Stimulated activated CD8-positive, alpha-beta memory T cell treated with anti-CD3 and anti-CD28 coated beads, Interleukin-4, amount 100 ng/mL, for 48 hours (primary cell): ENCODE measurements at regions not wholly inside any gene's neighbourhood (a gene's known extent, or its start where the extent isn't known, plus 50 kb on each side); places are given as distances from the start of the nearest gene placed in this dataset.
"Not testable (repeated sequence)": the region's sequence is repeated elsewhere in the genome, so short reads cannot be mapped to it uniquely, and the experiment has no call there.

Source experiments
- DNase-seq: peaks from one replicate; pipeline ENCODE4 v3.0.0-alpha.2; 2020

DNA sequence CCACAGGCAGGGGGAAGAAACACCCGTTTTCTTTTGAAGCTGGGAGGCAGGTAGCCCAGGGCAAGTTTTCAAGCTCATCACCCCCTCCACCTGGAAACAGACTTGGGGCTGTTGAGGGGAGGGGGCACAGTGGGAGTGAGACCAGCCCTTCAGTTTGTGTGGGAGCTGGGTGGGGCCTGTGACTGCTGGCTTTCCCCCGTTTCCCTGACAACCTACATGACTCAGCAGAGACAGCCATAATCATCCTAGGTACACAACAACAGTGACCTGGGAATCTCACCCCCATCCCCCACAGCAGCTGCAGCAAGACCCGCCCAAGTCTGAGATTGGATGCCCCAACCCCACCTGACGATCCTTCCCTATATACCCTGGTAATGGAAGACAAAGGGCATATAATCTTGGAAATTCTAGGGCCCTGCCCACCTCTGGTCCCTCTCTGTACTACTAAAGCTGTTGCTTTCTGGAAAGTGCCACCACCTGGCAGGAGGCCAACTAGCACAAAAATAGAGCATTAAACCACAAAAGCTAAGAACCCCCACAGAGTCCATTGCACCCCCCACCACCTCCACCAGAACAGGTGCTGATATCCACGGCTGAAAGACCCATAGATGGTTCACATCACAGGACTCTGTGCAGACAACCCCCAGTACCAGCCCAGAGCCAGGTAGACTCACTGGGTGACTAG is 422.2 kb upstream of the SGO1 start:
- no peak for DNase-seq

DNA sequence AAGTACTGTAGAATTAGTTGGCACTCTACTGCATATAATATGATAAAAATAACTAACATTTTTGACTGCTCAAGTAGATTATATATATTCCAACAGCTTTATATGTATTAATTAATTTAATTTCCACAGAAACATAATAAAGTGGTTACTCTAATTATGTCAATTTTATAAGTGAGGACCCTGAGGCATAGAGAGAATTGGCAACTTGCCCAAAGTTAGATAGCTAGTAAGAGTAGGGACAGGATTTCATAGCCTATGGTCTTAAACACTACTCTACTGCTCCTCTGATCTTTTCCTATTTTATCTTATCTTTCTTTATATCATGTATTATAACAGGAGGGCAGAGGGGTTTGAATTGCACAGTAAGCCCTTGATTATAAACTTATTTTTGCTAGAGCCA is 418.7 kb upstream of the SGO1 start:
- no peak for DNase-seq

DNA sequence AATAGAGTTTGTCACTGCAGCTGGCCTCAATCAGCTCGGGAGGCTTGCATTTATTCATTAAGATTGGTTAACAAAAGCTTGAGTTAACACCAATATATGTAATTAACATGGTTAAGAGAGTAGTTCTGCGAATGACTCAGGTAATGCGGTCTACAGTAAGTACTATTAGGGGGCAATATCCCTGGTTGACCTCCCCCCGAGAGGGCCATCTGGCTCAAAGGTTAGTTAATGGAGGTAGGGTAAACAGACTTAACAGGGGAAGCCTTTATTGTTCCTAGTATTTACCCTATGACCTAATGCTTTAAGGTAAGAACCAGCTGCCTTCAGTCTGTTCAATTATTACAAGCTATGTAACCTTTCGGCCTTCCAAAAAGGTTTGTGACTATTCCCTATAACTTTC is 403.3 kb upstream of the SGO1 start:
- DNase-seq, result no peak

DNA sequence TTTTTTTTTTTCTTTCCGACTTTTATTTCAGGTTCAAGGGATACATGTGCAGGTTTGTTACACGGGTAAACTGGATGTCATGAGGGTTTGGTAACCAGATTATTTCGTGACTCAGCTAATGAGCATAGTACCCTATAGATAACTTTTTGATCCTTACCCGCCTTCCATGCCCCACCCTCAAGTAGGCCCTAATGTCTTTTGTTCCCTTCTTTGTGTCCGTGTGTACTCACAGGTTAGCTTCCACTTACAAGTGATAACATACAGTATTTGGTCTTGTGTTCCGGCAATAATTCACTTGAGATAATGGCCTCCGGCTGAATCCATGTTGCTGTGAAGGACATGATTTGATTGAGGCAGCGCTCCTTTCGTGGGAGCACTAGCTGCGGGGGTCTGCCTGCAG is 402.8 kb upstream of the SGO1 start:
- DNase-seq, result no peak

DNA sequence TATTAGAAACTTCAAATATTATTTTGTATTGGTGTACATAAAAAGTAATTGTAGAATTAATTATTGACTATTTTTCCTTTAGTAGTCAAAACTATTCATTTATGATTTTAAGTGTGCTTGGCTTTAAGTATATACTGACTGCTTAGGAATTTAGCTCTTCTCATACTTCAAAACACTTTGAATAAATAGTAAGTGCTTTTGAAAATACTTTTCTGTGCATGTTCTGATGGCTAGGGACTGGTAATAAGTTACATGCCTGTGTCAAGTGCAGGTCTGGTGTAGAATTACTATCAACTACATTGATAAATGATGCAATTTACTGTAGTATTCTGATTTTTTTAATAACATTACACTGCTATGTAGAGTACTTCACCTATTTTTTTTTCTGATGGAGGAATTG is 397.6 kb upstream of the SGO1 start:
- DNase-seq, result no peak

DNA sequence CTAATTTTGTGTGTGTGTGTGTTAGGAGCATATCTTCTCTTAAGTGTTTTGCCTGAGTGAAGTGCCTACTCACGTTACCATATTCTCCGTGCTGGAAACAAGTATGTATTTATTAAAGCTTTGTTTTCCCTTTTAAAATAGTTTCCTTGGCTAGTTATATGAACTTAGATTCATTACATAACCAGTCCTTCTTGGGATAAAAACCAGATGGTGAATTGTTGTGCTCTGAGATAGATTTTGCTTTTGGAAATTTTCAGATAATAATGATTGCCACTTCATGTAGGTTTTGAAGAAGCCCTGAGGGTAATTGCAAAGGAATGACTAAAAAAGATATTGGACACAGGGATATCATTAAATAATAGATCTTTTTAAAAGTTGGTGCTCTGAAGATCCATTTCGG is 390.2 kb upstream of the SGO1 start:
- no peak for DNase-seq

DNA sequence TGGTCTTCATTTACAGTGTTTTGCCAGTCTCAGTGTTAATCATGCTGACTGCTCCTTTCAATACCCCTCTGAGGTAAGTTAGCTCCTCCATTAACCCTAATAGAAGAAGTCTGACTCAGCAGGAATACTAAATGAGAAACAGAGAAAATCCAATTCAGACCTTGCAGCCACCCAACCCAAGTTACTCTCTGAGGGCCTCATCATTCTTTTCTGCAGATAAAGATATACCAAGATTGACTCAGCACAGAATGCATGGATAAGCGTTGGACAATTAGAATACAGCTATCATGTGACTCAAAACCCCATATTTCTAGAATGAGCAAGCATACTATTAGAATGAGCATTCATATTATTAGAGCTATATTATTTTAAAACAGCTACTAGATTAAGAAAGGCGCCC is 389.1 kb upstream of the SGO1 start:
- no peak for DNase-seq

DNA sequence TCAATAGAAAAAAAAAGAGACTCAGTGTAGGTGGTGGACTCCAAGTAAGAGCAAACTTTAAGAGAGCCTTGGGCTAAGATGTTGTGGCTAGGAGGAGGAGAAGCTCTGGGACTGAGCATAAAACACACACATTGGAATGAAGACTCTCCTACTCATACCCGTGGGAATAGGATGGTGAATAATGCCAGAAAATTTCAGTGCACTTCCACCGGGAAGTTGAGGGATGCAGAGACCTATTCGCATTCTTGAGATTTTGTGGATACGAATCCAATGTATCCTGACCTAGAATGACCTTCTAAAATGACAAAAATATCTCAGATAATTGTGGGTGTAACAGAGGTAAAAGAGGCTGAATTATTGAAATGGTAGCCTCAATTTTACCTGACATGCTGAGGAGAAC is 388.7 kb upstream of the SGO1 start:
- no peak for DNase-seq

DNA sequence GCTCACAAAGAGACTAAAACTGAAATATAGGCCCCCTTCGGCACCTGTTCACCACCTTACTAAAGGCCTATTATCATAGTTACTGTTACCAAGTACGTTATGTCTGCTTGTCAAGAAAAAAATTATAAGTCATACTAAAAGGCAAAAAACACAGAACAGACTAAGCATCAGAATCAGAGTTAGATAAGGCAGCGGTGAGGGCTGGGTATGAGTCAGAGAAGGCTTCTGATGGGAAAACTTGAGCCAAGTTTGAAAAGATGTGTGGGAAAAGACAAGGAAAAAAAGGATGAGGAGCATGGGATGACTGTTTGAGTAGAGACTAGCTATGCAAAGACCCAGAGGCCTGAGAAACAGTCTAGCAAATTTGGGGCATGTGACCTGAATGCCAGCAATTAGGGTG is 387.2 kb upstream of the SGO1 start:
- DNase-seq, result no peak

DNA sequence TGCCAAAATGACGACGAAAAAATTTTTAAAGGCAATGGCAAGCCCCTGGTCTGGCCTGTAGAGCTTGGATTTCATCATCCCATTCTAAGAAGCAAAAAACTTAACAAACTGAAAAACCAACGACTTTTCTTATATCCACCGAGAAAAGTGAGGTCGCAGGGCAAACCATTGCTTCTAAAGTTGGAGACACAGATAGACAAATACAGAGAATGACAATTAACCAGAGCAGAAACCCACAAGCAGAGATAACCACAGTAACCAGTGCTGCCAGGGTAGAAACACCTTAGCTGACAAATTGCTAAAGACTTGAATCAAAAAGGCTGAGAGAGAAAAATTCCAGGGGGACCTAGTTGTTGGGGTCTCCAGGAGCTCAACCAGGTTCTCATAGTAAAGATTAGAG is 386.5 kb upstream of the SGO1 start:
- no peak for DNase-seq

DNA sequence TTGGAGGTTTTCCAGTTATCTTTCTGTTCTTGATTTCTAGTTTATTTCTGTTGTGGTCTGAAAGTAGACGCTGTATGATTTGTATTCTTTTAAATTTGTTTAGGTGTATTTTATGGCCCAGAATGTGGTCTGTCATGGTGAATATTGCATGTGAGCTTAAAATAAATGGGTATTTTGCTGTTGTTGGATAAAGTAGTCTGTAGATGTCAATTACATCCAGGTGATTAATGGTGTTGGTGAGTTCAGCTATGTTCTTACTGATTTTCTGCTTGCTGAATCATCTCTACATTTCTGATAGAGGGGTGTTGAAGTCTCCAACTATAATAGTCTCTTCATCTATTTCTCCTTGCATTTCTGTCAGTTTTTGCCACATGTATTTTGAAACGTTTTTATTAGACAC is 383.3 kb upstream of the SGO1 start:
- no peak for DNase-seq

DNA sequence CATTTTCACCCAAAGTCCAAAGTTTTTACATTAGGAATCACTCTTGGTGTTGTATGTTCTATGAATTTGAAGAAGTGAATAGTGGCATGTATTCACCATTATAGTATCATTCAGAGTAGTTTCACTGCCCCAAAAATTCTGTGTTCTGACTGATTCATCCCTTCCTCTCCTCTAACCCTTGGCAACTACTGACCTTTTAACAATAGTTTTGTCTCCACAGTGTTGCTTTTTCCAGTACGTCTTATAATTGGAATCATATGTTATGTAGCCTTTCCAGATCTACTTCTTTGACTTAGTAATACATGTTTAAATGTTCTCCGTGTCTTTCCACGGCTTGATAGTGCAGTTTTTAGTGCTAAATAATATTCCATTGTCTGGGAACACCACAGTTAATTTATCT is 379.0 kb upstream of the SGO1 start:
- DNase-seq, result no peak

DNA sequence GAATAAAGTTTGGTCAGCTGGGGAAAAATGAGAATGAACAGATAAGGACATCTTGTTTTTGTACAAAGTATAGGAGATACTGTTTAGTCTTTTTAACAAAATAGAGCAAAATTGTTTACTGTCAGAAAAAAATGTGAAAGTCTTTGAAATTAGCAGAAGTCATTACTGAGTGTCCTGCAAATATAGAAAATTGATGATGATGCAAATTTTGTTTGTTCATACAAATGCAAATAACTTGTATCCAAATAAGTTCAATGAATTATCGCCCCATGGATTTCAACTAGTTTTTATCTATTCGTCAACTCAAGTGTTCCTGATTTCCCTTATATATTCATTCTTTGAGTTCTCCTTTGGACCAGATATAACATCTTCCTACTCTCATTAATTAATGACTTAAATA is 378.0 kb upstream of the SGO1 start:
- DNase-seq, result no peak

DNA sequence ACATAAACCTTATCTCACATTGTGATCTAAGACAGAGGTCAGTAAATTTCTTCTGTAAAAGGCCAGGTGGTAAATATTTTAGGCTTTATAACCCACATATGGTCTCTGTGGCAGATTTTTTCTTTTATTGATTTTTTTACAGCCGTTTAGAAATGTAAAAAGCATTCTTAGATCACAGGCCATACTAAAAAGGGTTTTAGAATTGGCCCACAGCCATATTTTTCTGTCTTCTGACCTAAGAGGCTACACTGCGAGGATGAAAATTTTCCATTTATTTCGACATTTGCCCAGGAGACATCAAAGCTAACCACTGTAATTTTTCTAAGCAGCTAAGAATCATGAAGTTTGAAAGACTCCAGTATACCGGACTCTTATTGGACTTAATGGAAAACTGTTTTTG is 377.2 kb upstream of the SGO1 start:
- no peak for DNase-seq

DNA sequence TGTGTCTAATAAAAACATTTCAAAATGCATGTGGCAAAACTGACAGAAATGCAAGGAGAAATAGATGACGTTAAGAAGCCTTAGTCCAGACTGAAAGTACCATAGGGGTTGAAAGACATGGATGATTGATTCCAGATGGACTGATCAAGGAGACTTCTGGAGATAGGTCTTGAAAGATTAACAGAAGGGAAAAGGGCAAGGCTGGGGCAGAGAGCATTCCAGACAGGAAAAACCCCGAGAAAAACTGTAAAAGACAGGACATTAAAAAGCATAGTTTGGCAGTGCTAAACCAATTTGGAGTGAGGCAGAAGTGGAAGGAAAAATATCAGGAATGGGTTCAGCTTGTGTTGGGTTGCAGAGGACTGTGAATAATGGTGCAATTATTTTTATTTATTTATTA is 375.2 kb upstream of the SGO1 start:
- no peak for DNase-seq

DNA sequence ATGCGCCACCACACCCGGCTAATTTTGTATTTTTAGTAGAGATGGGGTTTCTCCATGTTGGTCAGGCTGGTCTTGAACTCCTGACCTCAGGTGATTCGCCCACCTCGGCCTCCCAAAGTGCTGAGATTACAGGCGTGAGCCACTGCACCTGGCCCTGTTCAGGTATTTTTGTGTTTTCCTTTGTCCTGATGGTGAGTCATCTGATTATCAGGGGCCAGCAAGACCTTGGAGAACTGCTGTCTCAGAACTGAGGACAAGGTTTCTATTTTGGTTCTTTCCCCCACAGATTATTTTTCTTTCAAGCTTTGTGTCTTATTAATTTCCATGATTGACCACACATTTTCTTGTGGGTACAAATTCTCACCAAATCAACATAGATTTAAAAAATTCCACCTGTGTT is 374.4 kb upstream of the SGO1 start:
- DNase-seq, result not testable (repeated sequence)

DNA sequence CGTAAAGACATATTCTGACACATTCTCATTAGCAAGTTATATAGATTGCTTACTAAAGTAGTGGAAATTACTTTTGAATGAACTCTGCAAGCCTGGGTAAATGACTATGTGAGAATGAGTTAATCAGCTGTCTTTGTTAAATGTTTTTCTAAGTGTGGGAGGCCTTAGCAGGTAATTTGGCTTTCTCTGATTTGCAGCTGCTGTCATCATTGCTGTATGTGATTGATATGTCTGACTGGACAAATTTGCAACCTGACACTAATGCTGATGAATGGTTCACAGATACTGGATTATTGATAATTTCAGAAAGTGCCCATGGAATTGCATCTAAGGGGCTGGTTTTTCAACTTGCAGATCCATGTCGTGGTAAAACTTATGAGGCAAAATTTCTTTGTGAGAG is 372.2 kb upstream of the SGO1 start:
- DNase-seq, result no peak

DNA sequence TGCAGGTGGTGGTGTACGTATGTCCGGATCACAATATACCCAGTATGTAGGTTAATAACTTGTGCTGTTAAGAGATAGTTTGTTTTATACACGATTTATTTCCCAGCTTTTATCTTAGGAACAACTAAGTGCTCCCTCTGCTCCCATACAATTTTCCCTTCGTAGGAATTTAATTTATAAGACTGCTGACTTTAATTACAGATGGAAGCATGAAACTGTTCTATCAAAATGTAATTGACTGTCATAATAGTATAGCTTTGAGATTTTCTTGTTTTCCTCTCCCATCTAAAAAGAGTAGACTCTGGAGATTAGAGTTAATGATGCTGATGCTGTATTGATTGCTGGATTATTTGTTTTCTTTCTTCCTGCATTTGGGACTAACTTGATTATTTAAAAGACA is 370.7 kb upstream of the SGO1 start:
- no peak for DNase-seq

DNA sequence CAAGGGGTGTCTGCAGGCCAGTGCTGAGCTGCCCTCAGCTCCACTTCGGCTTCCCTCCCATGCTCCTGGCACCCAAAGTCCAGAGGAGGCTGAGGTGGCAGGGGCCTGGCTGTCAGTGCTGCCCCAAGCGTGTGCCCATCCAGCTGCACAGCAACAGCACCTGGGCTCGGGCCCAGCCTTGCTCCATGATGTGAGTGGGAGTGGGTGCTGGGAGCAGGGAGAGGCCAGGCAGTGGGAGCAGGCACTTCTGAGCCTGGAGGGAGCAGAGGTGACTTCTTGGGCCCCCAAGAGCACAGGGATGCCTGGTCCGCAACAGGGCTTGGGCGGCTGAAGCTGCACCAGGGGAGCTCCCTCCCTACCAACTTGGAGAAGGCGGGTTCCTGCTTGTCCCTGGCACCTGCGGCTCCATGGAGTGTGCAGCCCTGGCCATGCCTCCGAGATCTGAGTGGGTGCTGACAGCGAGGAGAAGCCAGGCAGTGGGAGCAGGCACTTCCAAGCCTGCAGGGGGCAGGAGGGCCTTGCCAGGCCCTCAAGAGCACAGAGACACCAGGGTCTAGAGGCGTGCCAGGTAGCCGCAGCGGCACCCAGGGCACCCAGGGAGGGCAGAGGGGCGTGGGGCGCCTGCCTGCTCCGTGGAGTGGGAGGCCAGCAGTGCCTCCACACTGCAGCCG is 366.7 kb upstream of the SGO1 start:
- no peak for DNase-seq

DNA sequence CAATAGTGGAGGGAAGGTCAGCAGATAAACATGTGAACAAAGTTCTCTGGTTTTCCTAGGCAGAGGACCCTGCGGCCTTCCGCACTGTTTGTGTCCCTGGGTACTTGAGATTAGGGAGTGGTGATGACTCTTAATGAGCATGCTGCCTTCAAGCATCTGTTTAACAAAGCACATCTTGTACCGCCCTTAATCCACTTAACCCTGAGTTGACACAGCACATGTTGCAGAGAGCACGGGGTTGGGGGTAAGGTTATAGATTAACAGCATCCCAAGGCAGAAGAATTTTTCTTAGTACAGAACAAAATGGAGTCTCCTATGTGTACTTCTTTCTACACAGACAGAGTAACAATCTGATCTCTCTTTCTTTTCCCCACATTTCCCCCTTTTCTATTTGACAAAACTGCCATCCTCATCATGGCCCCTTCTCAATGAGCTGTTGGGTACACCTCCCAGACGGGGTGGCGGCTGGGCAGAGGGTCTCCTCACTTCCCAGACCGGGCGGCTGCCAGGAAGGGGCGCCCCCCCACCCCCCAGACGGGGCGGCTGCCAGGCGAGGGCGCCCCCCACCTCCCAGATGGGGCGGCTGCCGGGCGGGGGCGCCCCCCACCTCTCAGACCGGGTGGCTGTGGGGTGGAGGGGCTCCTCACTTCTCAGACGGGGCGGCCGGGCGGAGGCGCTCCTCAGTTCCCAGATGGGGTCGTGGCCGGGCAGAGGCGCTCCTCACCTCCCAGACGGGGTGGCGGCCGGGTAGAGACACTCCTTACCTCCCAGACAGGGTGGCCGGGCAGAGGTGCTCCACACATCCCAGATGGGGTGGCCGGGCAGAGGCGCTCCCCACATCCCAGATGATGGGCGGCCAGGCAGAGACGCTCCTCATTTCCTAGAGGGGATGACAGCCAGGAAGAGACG is 361.6 kb upstream of the SGO1 start:
- not testable (repeated sequence) for DNase-seq

DNA sequence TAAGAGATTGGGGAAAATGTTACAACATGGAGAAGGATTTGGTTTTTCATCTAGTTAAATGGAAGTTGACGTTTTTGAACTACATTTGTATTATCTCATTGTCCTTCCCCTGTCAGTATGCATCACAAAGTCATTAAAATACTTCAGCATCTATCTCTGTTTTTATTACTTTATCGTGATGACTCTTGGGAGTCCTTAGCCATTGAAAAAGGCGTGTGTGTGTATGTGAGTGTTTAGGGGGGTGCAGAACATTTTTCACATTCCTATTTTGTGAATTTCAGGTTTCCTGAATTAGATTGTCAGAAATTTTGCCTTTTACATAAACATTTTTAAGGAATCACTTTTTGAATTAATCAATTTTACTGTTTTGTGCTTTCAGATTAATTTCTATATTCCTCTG is 360.6 kb upstream of the SGO1 start:
- no peak for DNase-seq

DNA sequence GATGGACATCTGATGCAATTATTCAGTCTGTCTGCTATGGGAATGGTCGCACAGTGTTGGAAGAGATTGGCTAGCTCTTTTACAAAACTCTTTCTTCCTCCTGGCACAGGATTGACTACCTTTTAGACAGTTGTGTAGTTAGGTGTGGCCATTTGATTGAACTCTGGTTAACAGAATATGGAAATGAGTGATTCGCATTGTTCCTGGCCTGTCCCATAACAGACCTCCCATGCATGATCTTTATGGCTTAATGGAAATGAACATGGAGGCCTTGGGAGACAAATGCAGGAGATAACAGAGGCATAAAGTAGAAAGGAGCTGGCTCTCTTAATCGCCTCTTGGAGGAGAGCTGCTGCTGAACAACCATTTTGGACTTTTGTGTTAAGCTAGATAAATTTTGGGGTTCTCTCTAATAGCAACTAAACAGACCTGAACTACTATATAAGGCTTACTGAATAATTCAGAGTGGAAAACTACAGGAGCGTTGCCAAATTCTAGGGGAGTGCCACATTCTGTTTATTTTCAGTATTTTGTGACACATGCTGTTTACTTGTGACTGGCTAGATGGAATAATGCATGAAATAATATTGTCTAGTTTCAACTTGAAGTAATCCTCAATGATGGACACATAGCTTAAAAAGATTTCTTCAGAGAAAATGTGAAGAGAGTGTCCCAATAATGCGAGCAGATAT is 357.7 kb upstream of the SGO1 start:
- no peak for DNase-seq

DNA sequence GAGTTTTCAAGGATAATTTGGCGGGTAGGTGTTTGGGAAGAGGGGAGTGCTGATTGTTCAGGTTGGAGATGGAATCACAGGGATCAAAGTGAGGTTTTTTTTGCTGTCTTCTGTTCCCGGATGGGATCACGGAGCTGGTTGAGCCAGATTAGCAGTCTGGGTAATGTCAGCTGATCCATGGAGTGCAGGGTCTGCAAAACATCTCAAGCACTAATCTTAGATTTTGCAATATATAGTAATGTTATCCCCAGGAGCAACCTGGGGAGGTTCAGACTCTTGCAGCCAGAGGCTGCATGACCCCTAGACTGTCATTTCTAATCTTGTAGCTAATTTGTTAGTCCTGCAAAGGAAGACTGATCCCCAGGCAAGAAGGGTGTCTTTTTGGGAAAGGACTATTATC is 354.1 kb upstream of the SGO1 start:
- DNase-seq, result no peak

DNA sequence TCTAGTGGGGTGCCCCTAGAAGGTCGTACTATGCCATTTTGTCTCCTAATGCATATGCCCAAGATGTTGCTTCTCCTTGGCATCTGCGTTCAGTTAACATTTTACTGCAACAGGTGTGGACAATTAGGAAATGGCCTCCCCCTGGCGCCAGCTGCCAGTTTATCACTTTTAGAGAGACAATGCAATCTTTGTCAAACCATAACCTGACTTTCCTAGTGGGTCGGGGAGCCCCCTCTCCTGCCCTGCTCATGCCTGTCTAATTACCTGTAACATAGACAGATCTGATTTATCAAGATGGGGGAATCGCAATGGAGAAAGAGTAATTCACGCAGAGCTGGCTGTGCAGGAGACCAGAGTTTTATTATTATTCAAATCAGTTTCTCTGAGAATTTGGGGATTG is 353.7 kb upstream of the SGO1 start:
- DNase-seq, result no peak
